Common myeloid progenitor, CD34-positive (primary cell): ENCODE measurements at regions not wholly inside any gene's neighbourhood (a gene's known extent, or its start where the extent isn't known, plus 50 kb on each side); places are given as distances from the start of the nearest gene placed in this dataset.
"Not testable (repeated sequence)": the region's sequence is repeated elsewhere in the genome, so short reads cannot be mapped to it uniquely, and the experiment has no call there.

Source experiments
- CTCF ChIA-PET: fragments of 350-600 bp; sonication (Branson Sonifier 250); formaldehyde crosslinking; loops from one replicate; lab custom pipeline; 2021; ENCODE audit warnings: antibody characterized with exemption; lab: Charles Lee
- POLR2A ChIA-PET: fragments of 350-600 bp; sonication (Branson Sonifier 250); formaldehyde crosslinking; loops from one replicate; lab custom pipeline; 2021; ENCODE audit warnings: antibody characterized with exemption; lab: Charles Lee
- DNase-seq, 3 donors: peaks; one replicate each; pipeline versions ENCODE4 v3.0.0 to v3.0.0-alpha.2; 2013
- H3K27ac ChIP-seq, 2 experiments: 1 replicate in 1 of 2; 2 replicates in 1 of 2; pipeline ENCODE4 v1.7.0; 2013; ENCODE audit warnings: inconsistent platforms in 2 of 2, low read length in 2 of 2, mild to moderate bottlenecking in 2 of 2, low read depth in 1 of 2, moderate library complexity in 1 of 2; ENCODE audit not compliant: severe bottlenecking in 2 of 2, insufficient read depth in 1 of 2, poor library complexity in 1 of 2
- H3K27me3 ChIP-seq, 5 experiments: replicated peaks in 2 of 5; 1 replicate in 3 of 5; 2 replicates in 2 of 5; pipeline versions ENCODE4 v1.6.1 to v1.7.0; 2013; ENCODE audit warnings: low read length in 4 of 5, mild to moderate bottlenecking in 2 of 5, moderate library complexity in 2 of 5, inconsistent platforms in 1 of 5; ENCODE audit not compliant: insufficient read depth in 5 of 5, control insufficient read depth in 4 of 5
- H3K36me3 ChIP-seq, 4 experiments: 1 replicate in 2 of 4; 2 replicates in 2 of 4; pipeline versions ENCODE4 v1.6.1 to v1.7.0; 2013; ENCODE audit warnings: low read length in 3 of 4, control low read depth in 1 of 4, mild to moderate bottlenecking in 1 of 4; ENCODE audit not compliant: control insufficient read depth in 4 of 4, insufficient read depth in 4 of 4
- H3K4me1 ChIP-seq, 4 experiments: 1 replicate in 3 of 4; 2 replicates in 1 of 4; pipeline versions ENCODE4 v1.6.1 to v1.7.1; 2013; ENCODE audit warnings: low read length in 3 of 4, mild to moderate bottlenecking in 3 of 4, control low read depth in 1 of 4, inconsistent platforms in 1 of 4, moderate library complexity in 1 of 4; ENCODE audit not compliant: control insufficient read depth in 4 of 4, insufficient read depth in 4 of 4; ENCODE audit errors: control extremely low read depth in 1 of 4
- H3K4me3 ChIP-seq, 7 experiments: 1 replicate in 4 of 7; 2 replicates in 3 of 7; pipeline versions ENCODE4 v1.5.1 to v1.7.0; 2013; ENCODE audit warnings: mild to moderate bottlenecking in 7 of 7, low read length in 6 of 7, moderate library complexity in 6 of 7, inconsistent platforms in 2 of 7, low read depth in 2 of 7, control low read depth in 1 of 7; ENCODE audit not compliant: insufficient read depth in 4 of 7, control insufficient read depth in 1 of 7; ENCODE audit errors: extremely low read depth in 1 of 7
- H3K9me3 ChIP-seq, 5 experiments: 1 replicate in 4 of 5; 2 replicates in 1 of 5; pipeline versions ENCODE4 v1.6.1 to v1.7.1; 2013; ENCODE audit warnings: low read length in 4 of 5, mild to moderate bottlenecking in 2 of 5, inconsistent platforms in 1 of 5, low read depth in 1 of 5, moderate library complexity in 1 of 5; ENCODE audit not compliant: control insufficient read depth in 4 of 5, insufficient read depth in 2 of 5; ENCODE audit errors: control extremely low read depth in 1 of 5
- WGBS: methylation state at CpG from one replicate; pipeline ENCODE4 v1.1.5; 2013; ENCODE audit not compliant: insufficient coverage; 5-methylcytosine and 5-hydroxymethylcytosine counted together

DNA sequence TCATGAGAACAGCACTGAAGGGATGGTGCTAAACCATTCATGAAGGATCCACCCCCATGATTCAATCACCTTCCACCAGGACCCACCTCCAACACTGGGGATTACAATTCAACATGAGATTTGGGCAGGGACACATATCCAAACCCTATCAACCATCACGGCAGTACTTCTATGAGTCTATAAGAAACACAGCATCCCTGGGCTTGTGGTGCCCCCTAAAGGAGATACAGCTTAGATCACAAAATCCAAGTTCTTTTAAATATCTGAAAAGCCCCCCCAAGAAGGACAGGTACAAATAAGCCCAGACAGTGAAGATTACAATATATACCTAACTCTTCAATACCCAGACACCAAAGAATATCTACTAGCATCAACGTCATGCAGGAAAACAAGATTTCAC lies 233.7 kb upstream of the ADRA1B start:
- no peak overlapping the region for H3K4me3 ChIP-seq
- H3K27me3 ChIP-seq, result no peaks in the 10 kb centered on the region
- ChIA-PET CTCF (interaction anchor here (1.0 kb wide), 1 partner anchor 256 kb away, joined by 3 read pairs; no protein-coding TSS in a partner anchor), POLR2A (no interaction called here)
- no peaks in the 10 kb centered on the region for H3K4me1 ChIP-seq
- no peaks in the 10 kb centered on the region for H3K36me3 ChIP-seq
- H3K9me3 ChIP-seq, result peaks cover 0 to 25% (median 16%) of the 10 kb centered on the region in 5 experiments
- no peak overlapping the region for H3K27ac ChIP-seq
- no peak for DNase-seq
- 78% methylated on average over 1 of the region's 2 CpGs for WGBS

DNA sequence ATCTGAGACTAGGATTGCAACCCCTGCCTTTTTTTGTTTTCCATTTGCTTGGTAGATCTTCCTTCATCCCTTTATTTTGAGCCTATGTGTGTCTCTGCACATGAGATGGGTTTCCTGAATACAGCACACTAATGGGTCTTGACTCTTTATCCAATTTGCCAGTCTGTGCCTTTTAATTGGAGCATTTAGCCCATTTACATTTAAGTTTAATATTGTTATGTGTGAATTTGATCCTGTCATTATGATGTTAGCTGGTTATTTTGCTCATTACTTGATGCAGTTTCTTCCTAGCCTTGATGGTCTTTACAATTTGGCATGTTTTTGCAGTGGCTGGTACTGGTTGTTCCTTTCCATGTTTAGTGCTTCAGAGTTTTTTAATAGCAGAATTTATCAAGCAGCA lies 228.4 kb upstream of the ADRA1B start:
- H3K27ac ChIP-seq, H3K4me1 ChIP-seq, CTCF ChIA-PET, H3K27me3 ChIP-seq, H3K36me3 ChIP-seq, DNase-seq, H3K9me3 ChIP-seq, POLR2A ChIA-PET, H3K4me3 ChIP-seq: not testable (repeated sequence)

DNA sequence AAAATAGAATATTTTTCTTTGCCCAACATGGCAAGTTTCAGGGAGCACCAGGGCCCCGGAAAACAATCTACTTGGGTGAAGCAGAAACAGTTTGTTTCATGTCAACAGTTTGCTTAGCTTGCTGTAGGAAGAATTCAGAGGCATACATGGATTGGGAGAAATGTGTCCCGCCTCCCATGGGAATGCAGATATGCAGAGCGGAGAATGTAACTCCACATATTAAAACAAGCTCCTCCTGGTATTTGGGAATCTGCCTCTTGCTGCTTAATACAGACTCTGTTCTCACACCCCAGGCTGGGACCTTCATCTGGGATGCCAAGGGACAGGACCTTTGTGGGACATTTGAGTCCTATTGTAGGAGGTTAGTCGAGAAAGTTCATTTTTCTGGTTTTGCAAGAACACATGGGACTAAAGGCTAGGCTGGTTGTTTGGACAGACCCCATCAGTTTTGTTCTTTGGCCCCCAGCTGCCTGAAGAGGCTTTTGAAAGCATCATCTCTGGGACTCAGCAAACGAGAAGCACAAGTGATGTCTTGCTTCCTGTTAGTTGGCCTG lies 220.5 kb upstream of the ADRA1B start:
- DNase-seq, result no peak
- Histone ChIP-seq H3K9me3 (peaks cover 0 to 8% (median 0%) of the 10 kb centered on the region in 5 experiments), H3K27me3 (no peaks in the 10 kb centered on the region), H3K36me3 (no peaks in the 10 kb centered on the region), H3K4me1 (no peaks in the 10 kb centered on the region), H3K27ac (no peak overlapping the region), H3K4me3 (no peak overlapping the region)
- 88% methylated on average over 3 of the region's 5 CpGs for WGBS
- ChIA-PET POLR2A (no interaction called here), CTCF (no interaction called here)

DNA sequence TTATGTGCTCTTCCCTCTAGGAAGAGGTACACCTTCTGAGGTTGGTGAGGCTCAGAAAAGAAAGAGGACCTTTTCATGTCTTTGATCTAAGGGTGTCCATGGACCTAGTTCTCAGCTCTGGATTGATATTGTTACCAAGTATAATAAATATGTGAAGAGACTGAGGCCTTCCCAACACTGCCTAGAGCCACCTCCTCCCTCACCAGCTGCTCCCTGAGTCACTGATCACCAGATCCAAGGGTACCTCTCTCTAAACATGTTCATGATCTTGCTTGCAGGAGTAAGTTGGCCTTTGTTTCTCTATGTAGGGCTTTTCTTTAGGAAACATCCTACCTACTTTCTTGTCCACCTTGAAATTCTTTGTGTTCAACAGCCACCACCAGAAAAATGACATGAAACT lies 218.8 kb upstream of the ADRA1B start:
- H3K27ac ChIP-seq, result no peak overlapping the region
- no peak overlapping the region for H3K4me3 ChIP-seq
- H3K27me3 ChIP-seq, result peaks cover 0 to under 1% (median 0%) of the 10 kb centered on the region in 5 experiments
- H3K36me3 ChIP-seq, result no peaks in the 10 kb centered on the region
- ChIA-PET CTCF (interaction anchor here (1.4 kb wide), 1 partner anchor 9 kb away, joined by 5 read pairs; no protein-coding TSS in a partner anchor), POLR2A (no interaction called here)
- no peaks in the 10 kb centered on the region for H3K4me1 ChIP-seq
- no peak for DNase-seq
- peaks cover 0 to 3% (median 0%) of the 10 kb centered on the region in 5 experiments for H3K9me3 ChIP-seq

- Histone ChIP-seq H3K9me3 (peaks cover 0 to 2% (median 0%) of the 10 kb centered on the region in 5 experiments), H3K27me3 (peaks cover 0 to 2% (median 0%) of the 10 kb centered on the region in 5 experiments), H3K4me1 (no peaks in the 10 kb centered on the region), H3K4me3 (no peak overlapping the region), H3K36me3 (no peaks in the 10 kb centered on the region), H3K27ac (no peak overlapping the region)
- ChIA-PET POLR2A (no interaction called here), CTCF (interaction anchor here (1.4 kb wide), 1 partner anchor 8 kb away, joined by 5 read pairs; no protein-coding TSS in a partner anchor)
- no peak for DNase-seq
Observed at GRCh38 chr5:159698322-159698721, 218.0 kb upstream of the ADRA1B start.

DNA sequence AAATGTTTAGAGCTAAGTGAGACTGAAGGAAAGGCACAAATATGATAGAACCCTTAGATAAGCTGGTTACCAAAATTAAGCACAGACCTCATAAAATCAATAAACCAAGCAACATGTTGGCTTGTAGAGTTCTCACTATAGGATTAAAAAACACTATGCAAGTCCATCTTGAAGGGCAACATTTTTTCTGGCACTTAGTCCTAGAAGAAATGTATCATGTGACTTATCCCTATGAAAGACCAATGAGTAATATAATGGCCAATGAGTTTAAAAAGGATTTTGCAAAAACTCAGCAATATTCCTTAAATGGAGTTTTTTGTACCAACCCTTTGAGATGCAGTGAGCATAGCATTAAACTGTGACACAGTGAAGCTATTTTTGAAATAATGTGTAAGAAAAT lies 216.3 kb upstream of the ADRA1B start:
- no peak overlapping the region for H3K27ac ChIP-seq
- ChIA-PET CTCF (no interaction called here), POLR2A (no interaction called here)
- no peak overlapping the region for H3K4me3 ChIP-seq
- no peaks in the 10 kb centered on the region for H3K4me1 ChIP-seq
- H3K9me3 ChIP-seq, result no peaks in the 10 kb centered on the region
- DNase-seq, result no peak
- H3K36me3 ChIP-seq, result no peaks in the 10 kb centered on the region
- peaks cover 0 to 3% (median 0%) of the 10 kb centered on the region in 5 experiments for H3K27me3 ChIP-seq

DNA sequence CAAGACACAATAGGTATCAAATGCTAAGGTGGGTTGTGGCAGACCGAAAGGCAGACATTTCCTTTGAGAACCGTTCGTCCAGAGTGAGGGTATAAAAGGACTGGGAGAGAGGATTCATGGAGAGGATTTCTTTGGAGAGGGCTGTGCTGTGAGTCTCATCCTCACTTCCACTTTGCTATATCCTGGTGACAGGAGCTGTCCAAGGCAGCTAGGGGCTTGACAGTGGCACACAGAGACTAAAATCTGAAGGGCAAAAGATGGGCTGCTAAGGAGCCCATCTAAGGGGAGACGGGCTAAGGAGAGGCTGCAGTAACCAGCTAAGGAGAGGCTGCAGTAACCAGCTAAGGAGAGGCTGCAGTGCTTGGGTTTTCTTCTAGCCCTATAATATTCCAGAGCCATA lies 214.0 kb upstream of the ADRA1B start:
- Histone ChIP-seq H3K4me1 (no peaks in the 10 kb centered on the region), H3K4me3 (no peak overlapping the region), H3K27me3 (peaks cover 0 to 3% (median 0%) of the 10 kb centered on the region in 5 experiments), H3K27ac (no peak overlapping the region), H3K36me3 (no peaks in the 10 kb centered on the region), H3K9me3 (peaks cover 0 to 3% (median 0%) of the 10 kb centered on the region in 5 experiments)
- ChIA-PET POLR2A (no interaction called here), CTCF (interaction anchor here (0.6 to 1.2 kb wide), 2 partner anchors 34 to 646 kb away, joined by 3 read pairs; no protein-coding TSS in a partner anchor)
- no peak for DNase-seq
- WGBS, result 94% methylated on average over 3 of the region's 4 CpGs
